GM21381 (cell line): ENCODE measurements at regions not wholly inside any gene's neighbourhood (a gene's known extent, or its start where the extent isn't known, plus 50 kb on each side); places are given as distances from the start of the nearest gene placed in this dataset.
A peak's percentile ranks its signal among the peaks of the same experiment; 100 is the strongest.

Experiments used
- ATAC-seq: cut with Tn5 transposase; IDR thresholded peaks from one replicate; pipeline ENCODE4 v1.9.1; 2021; ENCODE audit warnings: mild to moderate bottlenecking, moderate library complexity; ENCODE audit not compliant: unreplicated experiment

DNA sequence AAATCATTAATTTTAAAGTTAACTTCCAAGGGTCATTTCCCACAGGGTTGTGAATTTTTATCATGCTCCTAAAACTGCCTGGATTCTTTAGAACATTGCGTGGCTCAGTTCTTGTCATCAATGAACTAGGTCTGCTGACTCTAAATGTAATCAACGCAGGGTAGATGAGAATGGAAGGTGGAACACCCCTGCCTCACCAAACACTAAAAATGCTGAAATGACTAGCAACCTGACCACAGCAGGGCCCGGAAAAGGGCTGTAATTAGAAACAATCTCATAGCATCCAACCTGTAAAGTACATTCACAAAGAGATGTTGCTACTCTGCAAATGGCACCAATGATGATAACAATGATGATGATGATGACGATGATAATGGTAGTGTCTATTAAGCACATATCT is 356.9 kb downstream of the DEPDC1B start:
- no peak for ATAC-seq

DNA sequence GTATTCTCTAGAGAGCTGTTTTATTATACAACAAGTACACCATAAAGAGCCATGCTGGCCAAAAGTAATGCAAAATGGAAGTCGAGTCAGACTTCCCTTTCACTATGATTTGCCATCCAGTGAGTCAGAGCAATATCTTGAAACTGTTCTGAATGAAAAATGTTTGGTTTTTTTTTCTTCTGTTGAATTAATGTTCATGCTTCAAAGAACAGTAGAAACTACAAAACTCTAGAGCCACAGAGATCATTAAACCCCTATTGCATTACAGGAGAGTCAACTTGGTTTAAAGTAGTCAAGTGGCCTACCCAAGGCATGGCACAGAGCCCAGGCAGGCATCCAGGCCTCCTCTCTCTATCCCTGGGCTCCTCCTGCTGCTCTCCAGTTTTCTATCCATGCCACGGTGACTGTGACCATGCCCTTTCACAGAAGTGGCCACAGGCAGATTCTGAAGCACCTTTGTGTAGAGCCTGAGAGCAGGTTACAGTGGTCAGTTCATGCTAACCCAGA is 358.9 kb downstream of the DEPDC1B start:
- no peak for ATAC-seq

DNA sequence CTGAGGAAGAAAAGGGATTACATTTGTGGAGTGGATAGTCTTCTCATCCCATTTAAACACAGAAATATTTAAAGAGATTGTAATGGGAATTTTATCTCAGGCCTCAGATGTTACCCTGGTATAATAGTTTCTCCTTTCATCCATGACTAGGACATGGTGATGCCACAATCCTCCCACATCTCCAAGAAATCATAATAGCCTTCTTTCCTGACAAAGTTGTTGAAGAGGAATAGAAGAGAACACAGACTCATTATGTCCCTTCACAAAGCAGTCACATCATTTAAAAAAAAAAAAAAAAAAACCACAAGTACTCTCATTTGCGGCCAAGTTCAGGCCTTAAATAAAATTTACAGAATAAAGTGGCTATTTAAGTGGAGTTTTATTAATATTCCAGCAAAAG is 359.6 kb downstream of the DEPDC1B start:
- ATAC-seq: no peak

DNA sequence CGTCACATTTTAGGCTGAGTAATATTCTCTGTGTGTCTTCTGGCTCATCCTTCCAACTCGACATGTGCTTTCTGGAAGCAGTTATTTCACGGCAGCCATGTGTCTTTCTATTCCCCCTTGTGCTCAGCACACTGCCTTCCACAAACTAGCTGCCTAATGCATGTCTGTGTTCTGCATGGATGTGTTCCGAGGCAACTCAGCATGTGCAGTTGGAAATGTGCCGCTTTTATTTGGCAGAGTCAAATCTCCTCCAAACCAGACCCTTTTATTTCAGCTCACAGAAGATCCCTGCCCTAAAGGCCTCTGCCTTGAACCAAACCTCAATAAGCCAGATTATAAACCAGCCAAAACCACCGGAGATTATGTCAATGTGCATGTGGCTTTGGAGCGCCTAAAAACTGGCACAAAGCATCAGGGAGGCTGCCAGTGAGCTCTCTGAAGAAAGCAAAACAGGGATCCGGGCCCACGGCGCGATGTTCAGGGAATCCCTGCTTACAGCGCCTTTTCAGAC is 360.2 kb downstream of the DEPDC1B start:
- ATAC-seq: no peak

DNA sequence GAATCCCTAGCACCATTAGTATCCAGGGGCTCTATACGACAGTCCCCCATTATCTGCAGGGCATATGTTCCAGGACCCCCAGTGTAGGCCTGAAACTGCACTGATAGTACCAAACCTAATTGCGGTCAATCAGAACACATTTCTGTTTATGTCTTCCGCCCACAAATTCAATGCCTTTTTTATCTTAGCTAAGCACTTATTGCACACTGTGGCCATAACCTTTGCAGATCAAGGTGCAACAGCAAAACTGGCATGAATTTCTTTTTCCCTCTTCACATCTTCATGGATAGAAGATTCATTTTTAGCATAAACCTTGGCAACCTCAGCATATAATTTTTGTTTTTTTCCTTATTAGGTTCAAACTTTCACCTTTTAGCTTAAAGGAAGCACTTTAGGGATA is 361.1 kb downstream of the DEPDC1B start:
- no peak for ATAC-seq

DNA sequence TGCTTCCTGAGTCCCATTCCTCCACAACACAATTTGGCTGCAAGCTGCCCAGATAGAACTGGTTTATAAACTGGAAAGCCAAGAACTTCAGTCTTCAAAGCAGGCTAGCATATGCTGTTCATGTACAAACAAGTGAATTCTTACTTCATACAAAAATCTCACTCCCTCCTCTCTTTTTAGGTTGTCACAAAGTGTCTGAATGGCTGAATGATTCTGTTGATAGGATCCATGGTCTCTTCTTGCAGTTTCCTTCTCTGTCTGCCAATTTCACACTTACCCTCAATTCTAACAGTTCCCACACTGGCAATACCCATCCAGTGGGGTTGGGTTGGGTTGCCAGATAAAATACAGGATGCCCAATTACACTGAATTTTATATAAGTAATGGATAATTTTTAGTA is 363.5 kb downstream of the DEPDC1B start:
- no peak for ATAC-seq

DNA sequence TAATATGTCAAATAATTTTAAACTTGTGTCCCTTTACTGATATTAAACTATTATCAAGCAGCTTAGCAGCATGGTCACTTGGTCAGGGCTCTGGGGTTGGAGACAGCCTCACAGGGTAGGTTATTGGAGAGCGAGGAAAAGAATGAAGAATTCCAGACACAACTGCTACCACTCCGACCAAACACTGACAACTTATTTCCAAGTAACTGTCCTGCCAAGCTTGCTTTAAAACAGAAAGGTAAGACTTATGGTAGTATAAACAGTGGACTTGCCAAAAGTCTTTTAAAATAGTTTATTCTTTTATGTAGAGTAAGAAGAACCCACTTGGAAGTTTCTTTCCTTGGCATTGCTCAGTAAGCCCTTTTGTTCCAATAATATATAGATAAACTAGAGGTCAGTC is 364.1 kb downstream of the DEPDC1B start:
- ATAC-seq: no peak

DNA sequence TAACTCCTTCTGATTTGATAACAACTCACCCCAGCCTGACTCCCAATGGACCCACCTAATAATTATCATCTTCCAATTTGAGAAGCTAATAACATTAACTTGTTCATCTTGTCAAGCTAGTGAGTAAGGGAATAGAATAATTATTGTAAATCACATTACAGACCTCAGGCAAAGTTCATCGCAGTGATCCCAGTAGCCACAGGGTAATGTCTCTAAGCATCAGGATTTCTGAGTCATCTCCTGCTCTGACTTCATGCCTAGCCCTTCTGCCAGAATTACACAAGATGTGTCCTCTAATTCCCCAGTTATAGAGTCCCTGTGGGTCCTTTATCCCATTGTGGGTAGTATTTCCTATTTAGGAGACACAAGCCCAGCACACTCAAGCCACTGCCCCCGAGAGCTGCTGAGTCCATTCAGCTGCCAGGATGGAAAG is 365.7 kb downstream of the DEPDC1B start:
- ATAC-seq: no peak

DNA sequence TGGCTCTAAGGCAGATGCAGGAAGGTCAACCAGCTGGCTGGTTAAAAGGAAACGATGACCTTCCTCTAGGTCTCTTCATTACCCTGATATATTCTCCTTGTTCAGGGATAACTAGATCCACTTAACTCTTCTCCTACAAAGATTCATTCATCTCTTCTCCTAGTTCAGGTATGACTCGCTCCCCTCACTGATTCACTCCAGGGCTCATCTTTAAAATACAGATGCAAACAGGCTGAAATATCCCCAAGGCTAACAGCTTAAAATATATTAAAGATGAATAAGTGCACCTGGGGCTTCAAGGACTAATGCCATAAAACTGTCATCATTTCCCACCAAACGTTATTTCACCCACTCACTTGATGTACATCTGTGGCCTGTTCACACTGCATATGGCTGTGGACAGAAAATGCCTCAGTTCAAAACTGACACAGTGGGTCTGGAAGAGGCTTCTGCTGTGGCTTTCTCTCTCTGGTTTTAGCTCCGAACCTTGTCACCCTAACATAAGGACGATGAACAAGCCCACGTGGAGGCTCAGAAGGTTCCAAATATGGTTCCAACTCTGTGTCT is 366.9 kb downstream of the DEPDC1B start:
- ATAC-seq: no peak

DNA sequence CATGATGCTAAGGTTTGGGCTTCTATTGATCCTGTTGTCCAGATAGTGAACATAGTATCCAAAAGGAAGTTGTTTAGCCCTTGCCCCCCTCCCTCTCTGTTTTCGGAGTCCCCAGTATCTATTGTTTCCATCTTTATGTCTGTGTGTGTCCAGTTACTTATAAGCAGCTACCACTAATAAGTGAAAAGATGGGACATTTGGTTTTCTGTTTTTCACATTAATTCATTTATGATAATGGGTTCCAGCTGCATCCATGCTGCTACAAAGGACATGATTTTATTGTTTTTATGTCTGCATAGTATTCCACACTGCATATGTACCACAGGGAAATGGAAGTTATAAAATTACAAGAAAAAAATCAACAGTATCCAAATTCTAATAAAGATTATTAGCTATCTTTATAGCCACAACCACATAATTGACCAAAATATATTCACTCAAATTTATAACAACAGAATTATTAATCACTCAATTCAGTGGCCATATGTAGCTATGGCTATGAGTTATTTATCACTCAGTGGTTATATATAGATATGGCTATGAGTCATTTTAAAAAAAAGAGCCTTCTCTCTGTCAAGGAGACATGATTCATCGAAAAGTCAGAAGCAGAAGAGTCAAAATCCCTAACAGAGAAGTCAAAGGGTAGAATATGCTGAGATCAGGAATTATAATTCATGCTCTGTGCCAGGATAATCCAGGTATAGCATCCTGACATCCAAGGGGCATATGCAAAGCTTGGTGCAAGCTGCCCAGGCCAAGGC is 367.5 kb downstream of the DEPDC1B start:
- no peak for ATAC-seq

DNA sequence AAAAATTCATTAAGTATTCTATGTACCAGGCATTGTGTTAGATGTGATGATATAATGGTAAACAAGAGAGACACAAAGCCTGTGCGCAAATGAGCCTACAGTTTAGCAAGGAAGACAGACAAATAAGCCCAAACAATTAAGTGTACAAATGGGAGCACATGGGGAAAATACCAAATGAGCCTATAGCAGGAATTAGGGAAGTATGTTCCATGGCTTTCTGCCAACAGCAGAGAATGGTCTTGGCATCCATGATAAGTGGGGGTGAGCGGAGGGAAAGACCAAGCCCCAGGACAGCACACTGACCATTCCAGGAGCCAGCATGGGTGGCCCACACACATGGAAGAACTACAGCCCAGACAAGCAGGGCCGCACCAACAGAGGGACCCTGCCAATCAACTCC is 369.7 kb downstream of the DEPDC1B start:
- no peak for ATAC-seq

DNA sequence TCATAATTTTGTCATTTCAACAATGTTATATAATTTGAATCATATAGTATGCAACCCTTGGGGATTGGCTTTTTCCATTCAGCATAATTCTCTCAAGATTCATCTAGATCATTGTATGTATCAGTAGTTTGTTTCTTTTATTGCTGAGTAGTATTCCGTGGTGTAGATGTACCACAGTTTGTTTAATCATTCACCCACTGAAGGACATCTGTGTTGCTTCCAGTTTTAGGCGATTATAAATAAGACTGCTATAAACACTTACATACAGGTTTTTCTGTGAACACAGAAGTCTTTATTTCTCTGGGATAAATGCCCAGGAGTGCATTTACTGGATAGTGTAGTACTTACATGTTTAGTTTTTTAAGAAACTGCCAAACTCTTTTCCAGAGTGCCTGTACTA is 374.1 kb downstream of the DEPDC1B start:
- no peak for ATAC-seq

DNA sequence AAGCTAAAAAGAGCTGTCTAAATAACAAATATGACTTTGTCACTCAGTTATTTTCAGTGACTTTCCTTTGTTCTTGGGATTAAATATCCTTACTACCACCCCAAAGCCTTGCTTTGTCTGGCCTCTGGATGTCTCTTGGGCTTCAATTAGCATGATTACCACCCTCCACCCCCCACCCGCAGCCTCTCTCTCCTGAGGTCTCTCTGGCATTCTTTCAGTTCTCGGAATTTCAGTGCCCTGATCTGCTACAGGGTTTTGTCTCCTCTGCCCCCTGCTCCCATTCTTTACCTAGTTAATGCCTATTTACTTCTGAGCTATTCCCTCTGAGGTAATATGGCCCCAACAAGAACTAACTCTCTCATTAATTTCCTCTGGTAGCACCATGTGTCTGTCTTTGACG is 376.4 kb downstream of the DEPDC1B start:
- ATAC-seq: no peak

DNA sequence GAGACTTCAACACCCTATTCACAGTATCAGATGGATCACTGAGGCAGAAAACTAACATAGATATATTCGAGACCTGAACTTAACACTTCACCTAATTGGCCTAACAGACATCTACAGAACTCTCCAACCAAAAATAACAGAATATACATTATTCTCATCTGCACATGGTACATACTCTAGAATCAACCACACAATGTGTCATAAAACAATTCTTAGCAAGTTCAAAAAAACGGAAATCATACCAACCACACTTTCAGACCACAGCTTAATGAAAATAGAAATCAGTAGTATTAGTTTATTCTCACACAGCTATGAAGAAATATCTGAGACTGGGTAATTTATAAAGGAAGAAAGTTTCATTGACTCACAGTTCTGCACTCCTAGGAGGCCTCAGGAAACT is 387.9 kb downstream of the DEPDC1B start:
- ATAC-seq: no peak

DNA sequence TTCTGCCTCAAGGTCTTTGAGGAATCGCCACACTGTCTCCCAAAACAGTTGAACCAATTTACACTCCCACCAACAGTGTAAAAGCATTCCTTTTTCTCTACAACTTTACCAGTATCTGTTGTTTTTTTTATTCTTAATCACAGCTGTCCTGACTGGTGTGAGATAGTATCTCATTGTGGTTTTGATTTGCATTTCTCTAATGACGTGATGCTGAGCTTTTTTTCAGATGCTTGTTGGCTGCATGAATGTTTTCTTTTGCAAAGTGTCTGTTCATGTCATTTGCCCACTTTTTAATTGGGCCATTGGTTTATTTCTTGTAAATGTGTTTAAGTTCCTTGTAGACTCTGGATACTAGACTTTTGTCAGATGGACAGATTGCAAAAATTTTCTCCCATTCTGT is 400.0 kb downstream of the DEPDC1B start:
- no peak for ATAC-seq

DNA sequence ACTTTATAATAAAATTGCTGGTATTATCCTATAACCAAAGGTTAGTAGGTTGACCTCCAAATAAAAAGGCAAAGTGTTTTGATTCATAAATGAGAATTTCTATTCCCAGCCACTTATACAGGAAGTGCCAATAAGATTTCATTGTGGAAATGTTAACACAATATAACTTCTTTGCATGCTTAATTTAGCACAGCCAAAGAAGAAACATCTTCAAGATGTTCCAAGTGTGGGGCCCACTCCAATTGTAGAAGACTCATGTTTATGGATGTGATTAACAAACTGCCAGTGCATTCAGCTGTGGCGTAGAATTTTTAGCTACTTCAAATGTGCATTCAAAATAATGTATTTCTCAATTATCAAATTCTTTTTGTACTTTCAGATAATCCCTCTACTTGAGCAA is 402.3 kb downstream of the DEPDC1B start:
- ATAC-seq: no peak

DNA sequence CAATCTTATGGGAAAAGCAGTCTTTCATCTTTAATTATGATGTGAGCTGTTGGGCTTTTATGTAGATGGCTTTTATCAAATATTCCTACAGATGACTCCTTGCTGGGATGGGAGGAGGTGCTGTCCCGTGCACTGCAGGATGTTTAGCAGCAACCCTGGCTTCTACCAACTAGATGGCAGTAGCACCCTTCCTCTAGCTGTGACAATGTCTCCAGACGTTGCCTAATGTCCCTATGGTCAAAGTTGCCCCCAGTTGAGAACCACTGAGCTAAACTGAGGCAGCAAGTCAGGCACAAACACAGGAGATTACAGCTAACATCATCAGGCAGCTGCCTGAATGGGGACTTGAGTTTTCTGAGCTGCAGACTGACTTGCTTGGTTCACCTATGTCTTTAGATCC is 401.9 kb upstream of the PDE4D start:
- ATAC-seq: no peak

DNA sequence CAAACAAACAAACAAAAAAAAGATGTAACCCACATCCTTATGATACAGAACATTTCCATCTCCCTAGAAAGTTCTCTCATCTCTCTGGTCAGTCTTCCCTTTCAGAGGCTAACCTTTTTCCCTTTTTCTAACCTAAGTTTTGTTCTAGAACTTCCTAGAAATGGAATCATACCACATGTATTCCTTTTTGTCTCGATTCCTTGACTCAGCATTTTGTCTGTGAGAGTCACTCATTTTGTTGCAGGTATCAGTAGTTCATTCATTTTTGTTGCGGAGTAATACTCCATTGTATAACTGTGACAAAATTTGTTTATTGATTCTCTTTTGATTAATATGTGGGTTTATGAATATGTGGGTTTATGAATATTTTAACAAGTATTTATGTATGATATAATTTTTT is 400.0 kb upstream of the PDE4D start:
- no peak for ATAC-seq

DNA sequence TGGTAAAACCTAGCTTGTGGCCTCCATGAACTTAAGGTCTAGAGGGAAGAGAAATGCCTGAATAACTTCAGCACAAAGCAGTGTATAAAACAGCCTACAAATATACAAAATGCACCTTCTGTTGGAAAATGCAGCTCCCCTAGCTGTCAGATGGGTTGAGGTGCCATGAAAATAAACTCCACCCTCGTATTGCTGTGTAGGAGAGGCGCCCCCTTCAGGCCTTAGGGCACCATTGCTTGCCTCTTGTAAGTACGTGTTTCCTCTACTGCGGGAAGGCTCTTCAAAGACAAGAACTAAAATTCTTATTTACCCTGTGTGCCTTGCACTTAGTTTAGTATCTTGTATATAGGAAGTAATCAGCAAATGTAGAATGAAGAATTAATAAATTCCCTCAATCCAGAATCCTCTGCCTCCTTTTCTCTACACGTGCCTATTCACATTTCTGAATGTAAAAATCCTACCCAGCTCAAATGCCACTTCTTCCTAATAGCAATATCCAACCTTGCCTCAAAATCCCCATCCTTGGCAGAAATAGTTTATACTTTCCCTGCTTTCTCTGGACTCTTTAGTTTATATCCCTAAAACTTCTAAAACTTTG is 393.7 kb upstream of the PDE4D start:
- peak; percentile 77 for ATAC-seq

DNA sequence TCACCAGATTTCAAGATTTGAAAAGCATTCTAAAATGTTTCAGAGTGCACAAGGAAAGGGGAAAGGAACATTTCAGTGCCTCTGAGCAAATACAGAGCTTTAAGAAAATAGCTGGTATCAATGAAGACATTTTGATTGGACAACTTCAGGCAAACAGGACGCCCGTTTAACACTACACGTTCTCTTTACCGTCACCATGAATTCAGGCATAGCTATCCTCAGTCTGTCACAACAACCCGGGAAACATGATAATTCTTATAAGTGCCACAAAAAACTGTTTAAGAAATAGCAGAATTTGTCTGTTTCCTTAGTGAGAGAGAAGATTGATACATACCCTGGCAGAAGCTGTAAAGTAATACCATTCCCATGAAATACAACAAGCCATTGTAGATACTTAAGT is 392.4 kb upstream of the PDE4D start:
- no peak for ATAC-seq

DNA sequence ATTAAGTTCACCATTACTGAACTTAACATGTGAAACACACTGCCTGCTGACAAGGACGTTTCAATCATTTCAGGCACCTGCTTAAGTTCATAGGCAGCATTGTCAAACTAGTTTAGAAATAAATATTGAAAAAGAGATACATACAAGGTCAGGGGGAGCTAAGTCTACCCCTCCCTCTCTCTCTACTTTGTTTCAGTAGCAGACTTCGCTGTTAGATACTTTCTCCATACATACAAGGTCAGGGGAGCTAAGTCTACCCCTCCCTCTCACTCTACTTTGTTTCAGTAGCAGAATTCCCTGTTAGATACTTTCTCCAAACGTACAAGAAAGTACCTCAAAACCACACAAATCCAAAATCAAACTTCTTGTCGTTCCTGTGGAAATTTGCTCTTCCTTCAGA is 387.4 kb upstream of the PDE4D start:
- no peak for ATAC-seq

DNA sequence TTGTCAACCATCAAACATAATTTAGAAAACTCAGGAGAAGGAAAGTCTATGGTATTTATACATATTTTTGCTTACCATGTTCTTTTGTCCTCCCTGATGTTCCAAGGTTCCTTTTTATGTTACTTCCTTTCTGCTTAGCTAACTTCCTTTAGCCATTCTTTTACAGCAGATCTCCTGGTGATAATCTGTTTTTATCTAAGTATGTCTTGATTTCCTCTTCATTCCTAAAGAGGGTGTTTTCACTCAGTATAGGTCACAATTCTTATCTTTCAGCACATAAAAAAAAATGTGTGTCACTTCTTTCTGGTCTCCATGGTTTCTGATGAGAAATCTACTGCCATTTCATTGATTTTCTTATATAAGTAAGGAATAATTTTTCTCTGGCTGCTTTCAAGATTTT is 384.4 kb upstream of the PDE4D start:
- no peak for ATAC-seq
